Sigmoid colon (tissue), 4 donors: ENCODE measurements at regions not wholly inside any gene's neighbourhood (a gene's known extent, or its start where the extent isn't known, plus 50 kb on each side); places are given as distances from the start of the nearest gene placed in this dataset.

ENCODE experiments used
- EP300 ChIP-seq, 4 donors: sonication (generic); formaldehyde crosslinking; IDR thresholded peaks; one replicate each; pipeline ENCODE4 v1.6.1; 2017; ENCODE audit warnings: antibody characterized with exemption in 4 of 4
- POLR2A ChIP-seq, 2 donors: fragments of 450-650 bp; IDR thresholded peaks; one replicate each; pipeline ENCODE4 v1.6.1; 2016; ENCODE audit warnings: antibody characterized with exemption in 2 of 2, mild to moderate bottlenecking in 2 of 2, moderate library complexity in 2 of 2
- POLR2AphosphoS5 ChIP-seq, 4 donors: sonication (generic); formaldehyde crosslinking; IDR thresholded peaks; one replicate each; pipeline ENCODE4 v1.6.1; 2017; ENCODE audit warnings: antibody characterized with exemption in 4 of 4
- TF ChIP-seq, protein P1 (sequence below), 4 experiments: fragments of 450-650 bp in 3 of 4; fragments of 200-600 bp in 1 of 4; IDR thresholded peaks; one replicate each; pipeline ENCODE4 v1.5.1; 2016 to 2019; ENCODE audit warnings: antibody characterized with exemption in 4 of 4, mild to moderate bottlenecking in 3 of 4, moderate library complexity in 2 of 4

DNA sequence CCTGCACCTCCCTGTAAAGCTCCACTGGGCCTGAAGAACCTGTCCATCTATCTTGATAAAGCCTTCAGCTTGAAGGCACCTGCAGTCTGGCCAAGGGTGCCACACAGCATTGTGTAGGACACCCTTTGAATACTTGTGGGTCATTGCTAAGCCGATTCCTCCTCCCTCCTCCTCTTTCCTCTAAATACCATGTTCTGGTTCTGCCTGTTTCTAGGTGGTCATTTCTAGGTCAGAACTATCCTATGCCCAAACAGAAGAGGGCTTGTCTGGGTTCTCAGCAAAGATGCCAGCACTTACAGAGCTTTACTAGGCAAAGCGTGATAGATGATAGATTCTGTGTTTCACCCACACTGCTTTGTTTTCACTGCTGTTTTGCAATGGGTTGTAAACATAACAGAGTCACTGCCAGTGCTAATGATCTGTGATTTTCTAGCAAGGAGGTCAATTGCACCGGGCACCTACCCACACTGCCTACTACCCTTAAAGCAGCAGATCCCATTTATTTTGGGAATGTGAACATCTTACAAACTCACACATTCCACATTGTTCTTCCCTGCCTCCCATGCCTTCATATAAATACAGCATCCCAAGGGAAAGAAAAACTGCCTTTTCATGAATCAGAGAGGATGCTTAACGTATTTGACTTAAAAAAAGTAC lies 279.1 kb upstream of the PITRM1 start:
- TF ChIP-seq, protein P1, sequence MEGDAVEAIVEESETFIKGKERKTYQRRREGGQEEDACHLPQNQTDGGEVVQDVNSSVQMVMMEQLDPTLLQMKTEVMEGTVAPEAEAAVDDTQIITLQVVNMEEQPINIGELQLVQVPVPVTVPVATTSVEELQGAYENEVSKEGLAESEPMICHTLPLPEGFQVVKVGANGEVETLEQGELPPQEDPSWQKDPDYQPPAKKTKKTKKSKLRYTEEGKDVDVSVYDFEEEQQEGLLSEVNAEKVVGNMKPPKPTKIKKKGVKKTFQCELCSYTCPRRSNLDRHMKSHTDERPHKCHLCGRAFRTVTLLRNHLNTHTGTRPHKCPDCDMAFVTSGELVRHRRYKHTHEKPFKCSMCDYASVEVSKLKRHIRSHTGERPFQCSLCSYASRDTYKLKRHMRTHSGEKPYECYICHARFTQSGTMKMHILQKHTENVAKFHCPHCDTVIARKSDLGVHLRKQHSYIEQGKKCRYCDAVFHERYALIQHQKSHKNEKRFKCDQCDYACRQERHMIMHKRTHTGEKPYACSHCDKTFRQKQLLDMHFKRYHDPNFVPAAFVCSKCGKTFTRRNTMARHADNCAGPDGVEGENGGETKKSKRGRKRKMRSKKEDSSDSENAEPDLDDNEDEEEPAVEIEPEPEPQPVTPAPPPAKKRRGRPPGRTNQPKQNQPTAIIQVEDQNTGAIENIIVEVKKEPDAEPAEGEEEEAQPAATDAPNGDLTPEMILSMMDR (IDR thresholded peaks at IDR 0.05): no peak
- TF ChIP-seq EP300 (IDR thresholded peaks at IDR 0.05): no peak
- no peak for TF ChIP-seq POLR2A (IDR thresholded peaks at IDR 0.05)
- no peak for TF ChIP-seq POLR2AphosphoS5 (IDR thresholded peaks at IDR 0.05)
